HEK293 (cell line): ENCODE measurements at regions not wholly inside any gene's neighbourhood (a gene's known extent, or its start where the extent isn't known, plus 50 kb on each side); places are given as distances from the start of the nearest gene placed in this dataset.

Experiments used
- CTCF ChIA-PET: fragments of 350-600 bp; formaldehyde crosslinking; extraction: SDS; loops from one replicate; lab custom pipeline; 2021; ENCODE audit warnings: antibody characterized with exemption; lab: Yijun Ruan, JAX
- POLR2A ChIA-PET: fragments of 300-600 bp; formaldehyde crosslinking; extraction: SDS; loops from one replicate; lab custom pipeline; 2020; ENCODE audit warnings: antibody characterized with exemption, inconsistent platforms; lab: Yijun Ruan, JAX
- H3K27ac ChIP-seq: fragments of 200-500 bp; sonication (Bioruptor generic); 2 replicates; pipeline ENCODE4 v1.5.1; 2014; ENCODE audit warnings: low read depth, low read length, control low read depth, inconsistent platforms; ENCODE audit errors: extremely low read depth
- H3K36me3 ChIP-seq, 2 experiments: fragments of 200-500 bp in 1 of 2; sonication (Bioruptor generic) in 1 of 2; 1 replicate in 1 of 2; 2 replicates in 1 of 2; pipeline ENCODE4 v1.5.1; 2014 to 2017; ENCODE audit warnings: inconsistent platforms in 2 of 2, low read length in 2 of 2; ENCODE audit not compliant: control insufficient read depth in 2 of 2, insufficient read depth in 1 of 2
- H3K4me1 ChIP-seq: fragments of 200-500 bp; sonication (Bioruptor generic); 2 replicates; pipeline ENCODE4 v1.5.1; 2014; ENCODE audit warnings: mild to moderate bottlenecking, low read length, inconsistent platforms; ENCODE audit not compliant: control insufficient read depth, insufficient read depth
- H3K4me3 ChIP-seq: 2 replicates; pipeline ENCODE4 v1.5.1; 2011; ENCODE audit warnings: low read depth, mild to moderate bottlenecking, control low read depth, low read length, moderate library complexity
- H3K9me3 ChIP-seq: fragments of 200-500 bp; sonication (Bioruptor generic); 2 replicates; pipeline ENCODE4 v1.5.1; 2014; ENCODE audit warnings: low read depth, low read length, inconsistent platforms; ENCODE audit not compliant: control insufficient read depth, insufficient read depth
- BCL11A ChIP-seq: fragments of 450-650 bp; formaldehyde crosslinking; IDR thresholded peaks from 2 replicates; pipeline ENCODE4 v1.5.1; 2016; ENCODE audit warnings: low read depth, missing biosample characterization, missing genetic modification characterization
- BCL6B ChIP-seq: fragments of 450-650 bp; formaldehyde crosslinking; IDR thresholded peaks from 2 replicates; pipeline ENCODE4 v1.5.1; 2017; ENCODE audit warnings: missing biosample characterization, missing genetic modification characterization
- EGR2 ChIP-seq: fragments of 450-650 bp; formaldehyde crosslinking; IDR thresholded peaks from 2 replicates; pipeline ENCODE4 v1.5.1; 2016; ENCODE audit warnings: low read depth, missing biosample characterization, missing genetic modification characterization
- INSM2 ChIP-seq: fragments of 450-650 bp; formaldehyde crosslinking; IDR thresholded peaks from 2 replicates; pipeline ENCODE4 v1.5.1; 2016; ENCODE audit warnings: missing biosample characterization, missing genetic modification characterization
- OSR2 ChIP-seq: fragments of 450-650 bp; formaldehyde crosslinking; IDR thresholded peaks from 2 replicates; pipeline ENCODE4 v1.5.1; 2016; ENCODE audit warnings: missing biosample characterization, missing genetic modification characterization
- PRDM2 ChIP-seq: fragments of 450-650 bp; formaldehyde crosslinking; IDR thresholded peaks from 2 replicates; pipeline ENCODE4 v1.5.1; 2016; ENCODE audit warnings: missing biosample characterization, missing genetic modification characterization, borderline replicate concordance
- RBAK ChIP-seq: fragments of 450-650 bp; formaldehyde crosslinking; IDR thresholded peaks from 2 replicates; pipeline ENCODE4 v1.5.1; 2016; ENCODE audit warnings: missing biosample characterization, missing genetic modification characterization
- SCRT1 ChIP-seq: fragments of 450-650 bp; formaldehyde crosslinking; IDR thresholded peaks from 2 replicates; pipeline ENCODE4 v1.5.1; 2016; ENCODE audit warnings: missing biosample characterization, missing genetic modification characterization, borderline replicate concordance
- SP2 ChIP-seq: fragments of 450-650 bp; formaldehyde crosslinking; IDR thresholded peaks from 2 replicates; pipeline ENCODE4 v1.5.1; 2016; ENCODE audit warnings: missing biosample characterization, missing genetic modification characterization
- SP7 ChIP-seq: fragments of 450-650 bp; formaldehyde crosslinking; IDR thresholded peaks from 2 replicates; pipeline ENCODE4 v1.5.1; 2016; ENCODE audit warnings: missing biosample characterization, missing genetic modification characterization
- ZBTB48 ChIP-seq: fragments of 450-650 bp; formaldehyde crosslinking; IDR thresholded peaks from 2 replicates; pipeline ENCODE4 v1.5.1; 2016; ENCODE audit warnings: missing biosample characterization, missing genetic modification characterization
- ZEB2 ChIP-seq: fragments of 450-650 bp; formaldehyde crosslinking; IDR thresholded peaks from 2 replicates; pipeline ENCODE4 v1.5.1; 2016; ENCODE audit warnings: missing biosample characterization, missing genetic modification characterization
- ZFP3 ChIP-seq: fragments of 450-650 bp; formaldehyde crosslinking; IDR thresholded peaks from 2 replicates; pipeline ENCODE4 v1.5.1; 2016; ENCODE audit warnings: low read depth, missing biosample characterization, missing genetic modification characterization
- ZNF24 ChIP-seq: fragments of 450-650 bp; formaldehyde crosslinking; IDR thresholded peaks from 2 replicates; pipeline ENCODE4 v1.5.1; 2016; ENCODE audit warnings: missing biosample characterization, missing genetic modification characterization
- ZNF274 ChIP-seq, 2 experiments: fragments of 200-500 bp in 1 of 2; fragments of 450-650 bp in 1 of 2; sonication (Bioruptor generic) in 1 of 2; formaldehyde crosslinking in 1 of 2; IDR thresholded peaks; 2 replicates each; pipeline versions ENCODE4 v1.5.1 to v1.6.1; 2014 to 2016; ENCODE audit warnings: borderline replicate concordance in 1 of 2, inconsistent platforms in 1 of 2, low read length in 1 of 2, missing biosample characterization in 1 of 2, missing genetic modification characterization in 1 of 2
- ZNF335 ChIP-seq: fragments of 450-650 bp; formaldehyde crosslinking; conservative IDR thresholded peaks from 2 replicates; pipeline ENCODE4 v1.5.1; 2016; ENCODE audit warnings: missing biosample characterization, missing genetic modification characterization
- ZNF580 ChIP-seq: fragments of 450-650 bp; formaldehyde crosslinking; IDR thresholded peaks from 2 replicates; pipeline ENCODE4 v1.5.1; 2016; ENCODE audit warnings: missing biosample characterization, missing genetic modification characterization
- ZNF585B ChIP-seq: fragments of 450-650 bp; formaldehyde crosslinking; IDR thresholded peaks from 2 replicates; pipeline ENCODE4 v1.5.1; 2016; ENCODE audit warnings: missing biosample characterization, missing genetic modification characterization
- ZSCAN18 ChIP-seq: fragments of 450-650 bp; formaldehyde crosslinking; IDR thresholded peaks from 2 replicates; pipeline ENCODE4 v1.5.1; 2016; ENCODE audit warnings: missing biosample characterization, missing genetic modification characterization
- ZSCAN23 ChIP-seq: fragments of 450-650 bp; formaldehyde crosslinking; IDR thresholded peaks from 2 replicates; pipeline ENCODE4 v1.5.1; 2016; ENCODE audit warnings: missing biosample characterization, missing genetic modification characterization

GRCh38 chr4:15362541-15362940 is 65.3 kb upstream of the C1QTNF7 start:
- no peak for TF ChIP-seq EGR2 (tag by site-specific recombination)
- no peak for TF ChIP-seq ZNF274 (IDR thresholded peaks at IDR 0.05; ENCODE audit: low read length)
- TF ChIP-seq ZNF274 (tag by site-specific recombination; IDR thresholded peaks at IDR 0.05; ENCODE audit: borderline replicate concordance) = no peak
- TF ChIP-seq INSM2 = no peak
- TF ChIP-seq BCL6B (tag by site-specific recombination) = no peak
- TF ChIP-seq BCL11A (tag by site-specific recombination) = no peak
- no peak for TF ChIP-seq SP7 (tag by site-specific recombination)
- no peak for TF ChIP-seq ZFP3 (tag by site-specific recombination)
- TF ChIP-seq SCRT1 (tag by site-specific recombination) = no peak
- no peak for TF ChIP-seq ZSCAN23 (tag by site-specific recombination)
- no peak for TF ChIP-seq OSR2
- TF ChIP-seq ZSCAN18 = no peak
- no peak for TF ChIP-seq ZNF24 (tag by site-specific recombination)
- TF ChIP-seq, all 188 proteins: peak for 0
- H3K36me3 ChIP-seq = no peaks in the 10 kb centered on the region
- ChIA-PET CTCF (interaction anchor here (1.7 kb wide), 1 partner anchor 33 kb away, joined by 5 read pairs; no protein-coding TSS in a partner anchor), POLR2A (no interaction called here)
- H3K27ac ChIP-seq = no peak overlapping the region
- no peaks in the 10 kb centered on the region for H3K9me3 ChIP-seq
- H3K4me1 ChIP-seq = no peaks in the 10 kb centered on the region
- H3K4me3 ChIP-seq = no peak overlapping the region

GRCh38 chr4:15364183-15364582 is 63.6 kb upstream of the C1QTNF7 start:
- CTCF ChIA-PET = no interaction called here
- no peaks in the 10 kb centered on the region for H3K9me3 ChIP-seq
- POLR2A ChIA-PET = no interaction called here
- H3K4me1 ChIP-seq = no peaks in the 10 kb centered on the region
- no peak overlapping the region for H3K4me3 ChIP-seq
- H3K27ac ChIP-seq = no peak overlapping the region
- TF ChIP-seq SP2 (tag by site-specific recombination) = no peak
- no peak for TF ChIP-seq ZNF274 (IDR thresholded peaks at IDR 0.05; ENCODE audit: low read length)
- no peak for TF ChIP-seq ZNF274 (tag by site-specific recombination; IDR thresholded peaks at IDR 0.05; ENCODE audit: borderline replicate concordance)
- TF ChIP-seq ZNF580 (tag by site-specific recombination) = no peak
- TF ChIP-seq ZFP3 (tag by site-specific recombination) = no peak
- no peak for TF ChIP-seq ZEB2 (tag by site-specific recombination)
- TF ChIP-seq ZNF335 (tag by site-specific recombination) = no peak
- TF ChIP-seq RBAK (tag by site-specific recombination) = no peak
- no peak for TF ChIP-seq ZNF585B (tag by site-specific recombination)
- TF ChIP-seq PRDM2 (tag by site-specific recombination) = no peak
- no peak for TF ChIP-seq ZBTB48 (tag by site-specific recombination)
- no peaks in the 10 kb centered on the region for H3K36me3 ChIP-seq
